HG03439 (cell line): ENCODE measurements at regions not wholly inside any gene's neighbourhood (a gene's known extent, or its start where the extent isn't known, plus 50 kb on each side); places are given as distances from the start of the nearest gene placed in this dataset.
"Not testable (repeated sequence)": the region's sequence is repeated elsewhere in the genome, so short reads cannot be mapped to it uniquely, and the experiment has no call there.

Source experiments
- ATAC-seq: cut with Tn5 transposase; IDR thresholded peaks from one replicate; pipeline ENCODE4 v1.9.1; 2021; ENCODE audit warnings: mild to moderate bottlenecking, moderate library complexity; ENCODE audit not compliant: unreplicated experiment

DNA sequence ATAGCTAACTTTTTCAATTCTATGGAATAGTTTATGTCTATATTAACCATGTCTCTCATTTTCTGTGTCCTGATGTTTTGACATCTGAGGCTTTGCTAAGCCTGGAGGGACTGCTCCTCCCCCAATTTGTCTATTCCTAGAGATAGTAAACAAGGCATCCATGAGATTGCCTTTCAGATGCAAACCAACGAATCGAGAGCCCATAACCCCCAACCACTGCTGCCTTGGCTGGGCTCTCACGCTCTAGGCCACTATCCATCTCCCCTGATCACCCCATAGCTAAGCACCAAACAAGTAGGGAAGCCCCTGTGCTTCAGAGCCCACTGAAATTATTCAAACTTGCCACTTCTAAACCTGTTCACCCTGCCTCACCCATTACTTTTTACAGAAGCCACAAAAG is 437.7 kb downstream of the SETD4 start:
- no peak for ATAC-seq

DNA sequence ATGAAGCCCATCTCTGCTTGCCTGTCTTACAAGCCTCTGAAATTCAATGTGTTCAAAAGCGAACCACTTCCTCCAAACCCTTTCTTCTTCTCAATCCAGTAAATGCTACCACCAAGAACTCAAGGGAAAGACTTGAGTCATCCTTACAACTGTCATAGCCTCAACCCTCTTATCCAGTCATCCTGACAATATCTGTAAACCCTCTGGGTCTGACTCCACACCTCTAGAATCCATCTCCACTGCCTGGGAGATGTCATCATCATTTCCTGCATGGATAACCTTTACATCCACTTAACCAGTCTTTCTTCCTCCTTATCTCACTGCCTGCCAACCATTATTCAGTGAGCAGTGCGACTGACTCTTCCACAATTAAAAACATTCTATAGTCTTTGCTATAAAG is 441.1 kb downstream of the SETD4 start:
- no peak for ATAC-seq

DNA sequence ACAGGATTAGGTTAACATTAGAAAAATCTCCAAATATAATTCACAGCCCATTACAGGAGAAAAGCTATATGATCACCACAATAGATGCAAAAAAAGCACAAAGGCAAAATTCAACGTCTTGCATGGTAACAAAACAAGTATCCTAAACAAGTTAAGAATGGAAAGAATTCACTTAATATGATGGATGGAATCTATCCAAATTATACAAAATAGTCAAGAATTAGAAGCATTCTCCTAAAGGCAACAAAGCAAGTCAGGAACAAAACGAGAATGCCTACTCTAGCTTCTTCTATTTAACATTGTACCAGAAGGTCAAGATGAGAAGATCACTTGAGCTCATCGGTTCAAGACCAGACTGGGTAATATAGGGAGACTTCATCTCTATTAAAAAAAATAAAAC is 442.8 kb downstream of the SETD4 start:
- no peak for ATAC-seq

DNA sequence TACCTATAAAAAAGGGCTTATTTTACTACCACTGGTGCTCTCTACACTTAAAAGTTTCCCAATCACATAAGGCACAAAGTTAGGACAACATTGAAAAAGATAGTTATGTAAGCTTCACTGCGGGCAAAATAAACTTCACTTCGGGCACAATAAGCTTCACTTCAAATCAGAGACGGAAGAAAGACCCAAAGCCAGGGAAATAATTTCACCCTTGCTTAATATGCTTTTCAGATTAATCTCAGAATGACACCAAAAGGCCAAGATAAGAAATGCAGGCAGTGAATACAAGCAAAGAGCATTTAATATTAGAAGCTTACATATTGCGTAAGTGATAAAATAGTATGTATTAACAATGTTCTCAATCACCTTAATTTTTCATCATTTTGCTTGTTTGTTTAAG is 444.2 kb downstream of the SETD4 start:
- ATAC-seq = no peak

DNA sequence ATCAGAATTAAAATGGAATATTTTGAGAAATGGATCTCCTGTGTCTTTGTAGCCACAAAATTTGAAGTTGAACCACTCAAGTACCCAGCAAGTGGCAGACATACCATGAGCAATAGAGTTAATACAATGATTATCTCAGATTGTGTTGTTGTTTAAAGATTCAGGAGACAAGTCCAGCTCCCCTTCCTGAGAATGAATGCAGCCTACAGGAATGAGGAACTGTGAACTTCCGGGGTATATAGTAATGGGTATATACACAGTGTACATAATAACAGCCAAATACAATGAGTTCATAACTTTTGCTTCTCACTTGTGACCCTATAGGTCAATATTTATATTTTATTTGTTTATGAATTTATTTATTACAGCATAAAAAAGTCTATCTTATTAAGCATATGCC is 445.0 kb downstream of the SETD4 start:
- ATAC-seq = no peak

DNA sequence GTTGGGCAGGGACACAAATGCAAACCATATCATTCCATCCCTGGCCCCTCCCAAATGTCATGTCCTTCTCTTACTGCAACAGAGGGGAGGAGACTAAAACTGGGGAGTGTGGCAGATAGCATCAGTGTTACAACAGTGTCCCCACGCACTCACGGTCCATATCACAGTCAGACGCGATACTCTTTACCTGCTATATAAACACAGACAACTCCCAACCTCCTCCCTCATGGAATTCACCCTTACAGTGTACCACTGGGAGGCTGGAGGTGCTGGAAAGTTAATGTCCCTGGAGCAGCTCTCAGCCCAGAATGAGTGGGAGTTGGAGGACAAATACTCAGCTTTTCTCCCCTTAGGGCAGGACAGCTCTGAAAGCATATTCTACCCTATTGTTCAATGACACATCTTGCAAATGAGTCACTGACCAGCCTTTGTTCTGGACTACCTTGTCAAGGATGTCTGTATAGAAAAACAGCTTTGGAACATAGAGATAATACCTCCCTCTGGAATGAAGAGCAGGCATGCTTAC is 445.9 kb downstream of the SETD4 start:
- no peak for ATAC-seq

DNA sequence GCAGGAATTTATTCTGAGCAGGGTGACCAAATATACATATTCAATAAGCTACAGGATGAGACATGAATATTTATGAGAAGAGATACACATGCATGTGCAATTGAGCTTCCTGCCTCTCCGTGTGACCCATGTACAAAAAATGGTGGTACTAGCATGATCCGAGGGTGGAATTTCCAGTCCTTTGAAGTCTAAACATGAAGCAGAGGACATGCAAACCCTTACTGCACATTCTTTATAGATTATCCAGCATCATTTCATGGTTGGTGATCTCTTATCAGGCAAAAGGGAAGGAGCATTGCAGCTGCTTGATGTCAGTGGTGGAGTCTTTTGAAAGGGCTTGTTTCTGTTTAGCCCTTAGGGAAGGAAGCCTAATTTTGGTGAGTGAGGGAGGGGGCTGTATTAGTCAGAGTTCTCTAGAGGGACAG is 448.6 kb downstream of the SETD4 start:
- ATAC-seq = no peak

DNA sequence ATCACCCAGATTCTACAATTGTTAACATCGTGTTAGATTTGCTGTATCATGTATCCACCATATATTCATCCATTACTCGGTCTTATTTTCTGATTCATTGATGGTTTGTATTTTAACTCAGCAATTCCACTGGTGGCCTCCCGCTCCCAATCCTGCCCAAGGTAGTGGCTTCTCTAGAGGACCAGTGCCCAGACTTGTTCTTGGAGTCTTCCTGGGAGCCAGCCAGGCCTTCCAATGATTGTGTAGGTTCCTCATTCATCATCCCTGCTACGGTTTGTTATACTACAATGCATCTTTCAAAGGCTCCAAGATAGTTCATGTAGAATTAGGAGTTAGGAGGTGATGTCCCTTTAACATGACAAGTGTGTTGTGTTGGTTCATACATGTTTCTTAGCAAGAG is 451.1 kb downstream of the SETD4 start:
- no peak for ATAC-seq

DNA sequence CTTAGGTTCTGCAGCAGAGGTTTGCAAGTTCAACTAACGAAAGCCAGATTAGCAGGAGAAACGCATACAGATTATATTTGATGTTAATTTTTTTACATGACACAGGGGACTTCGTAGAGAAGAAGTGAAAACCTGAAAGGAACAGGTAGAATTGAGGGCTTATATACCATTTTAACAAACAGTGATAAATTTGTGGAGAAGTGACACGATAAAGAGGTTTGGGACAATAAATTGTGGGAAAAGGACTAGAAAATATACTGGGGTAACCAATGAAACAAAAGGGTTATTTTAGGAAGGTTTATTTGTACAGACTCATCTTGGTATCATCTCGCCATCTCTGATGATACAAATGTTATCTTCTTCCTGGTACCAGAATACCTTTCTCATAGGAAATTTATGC is 452.9 kb downstream of the SETD4 start:
- no peak for ATAC-seq

DNA sequence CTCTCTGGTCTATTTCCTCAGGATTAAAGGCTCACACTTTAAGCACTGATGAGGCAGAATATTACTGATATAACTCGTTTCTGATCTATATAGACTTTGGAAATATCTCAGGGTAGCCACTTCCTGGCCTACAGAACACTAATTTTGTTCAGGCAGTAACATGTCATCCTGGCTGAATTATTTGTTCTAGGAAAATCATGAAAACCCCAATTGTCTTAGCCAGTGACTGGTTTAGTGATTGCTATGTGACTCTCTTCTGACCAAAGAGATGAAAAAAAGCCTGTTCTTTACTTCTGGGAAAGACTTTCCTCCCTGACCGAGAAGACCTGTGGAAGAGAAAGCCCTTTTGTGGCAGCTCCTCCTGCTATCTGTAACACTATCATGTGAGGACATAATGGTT is 453.7 kb downstream of the SETD4 start:
- ATAC-seq = no peak

DNA sequence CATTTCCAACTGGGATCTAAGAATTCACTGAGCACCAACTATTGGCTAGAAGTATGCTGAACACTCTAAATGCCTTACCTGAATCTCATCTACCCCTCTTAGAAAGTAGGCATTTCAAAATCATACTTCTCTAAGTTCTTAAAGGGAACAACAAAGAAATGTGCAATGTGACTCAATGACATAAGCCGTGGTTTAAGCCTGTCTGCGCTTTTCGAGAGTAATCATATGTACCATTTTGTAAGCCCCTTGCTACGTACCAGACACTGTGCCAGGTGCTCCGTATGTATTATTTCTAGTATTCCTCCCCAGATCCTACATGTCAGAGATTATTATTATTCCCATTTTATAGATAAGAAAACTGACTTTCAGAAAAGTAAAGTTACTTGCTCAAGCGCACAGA is 454.2 kb downstream of the SETD4 start:
- no peak for ATAC-seq

DNA sequence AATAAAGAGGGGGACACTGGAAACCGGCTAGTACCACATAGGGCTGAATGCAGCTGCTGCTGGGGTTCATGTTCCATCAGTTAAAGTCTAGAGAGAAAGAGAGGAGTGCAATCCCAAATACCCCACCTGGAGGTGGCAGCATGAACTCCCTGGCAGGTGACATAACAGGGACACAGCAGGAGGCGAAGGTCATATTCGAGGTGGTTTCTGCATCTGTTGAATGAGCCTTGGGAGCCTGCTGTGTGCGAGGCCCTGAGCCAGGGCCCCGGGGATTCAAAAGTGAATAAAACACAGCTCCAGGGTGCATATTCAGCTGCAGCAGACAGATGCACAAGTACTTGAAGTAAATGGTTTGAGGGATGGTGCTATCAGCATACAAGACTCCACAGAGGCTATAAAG is 456.8 kb downstream of the SETD4 start:
- ATAC-seq = no peak

DNA sequence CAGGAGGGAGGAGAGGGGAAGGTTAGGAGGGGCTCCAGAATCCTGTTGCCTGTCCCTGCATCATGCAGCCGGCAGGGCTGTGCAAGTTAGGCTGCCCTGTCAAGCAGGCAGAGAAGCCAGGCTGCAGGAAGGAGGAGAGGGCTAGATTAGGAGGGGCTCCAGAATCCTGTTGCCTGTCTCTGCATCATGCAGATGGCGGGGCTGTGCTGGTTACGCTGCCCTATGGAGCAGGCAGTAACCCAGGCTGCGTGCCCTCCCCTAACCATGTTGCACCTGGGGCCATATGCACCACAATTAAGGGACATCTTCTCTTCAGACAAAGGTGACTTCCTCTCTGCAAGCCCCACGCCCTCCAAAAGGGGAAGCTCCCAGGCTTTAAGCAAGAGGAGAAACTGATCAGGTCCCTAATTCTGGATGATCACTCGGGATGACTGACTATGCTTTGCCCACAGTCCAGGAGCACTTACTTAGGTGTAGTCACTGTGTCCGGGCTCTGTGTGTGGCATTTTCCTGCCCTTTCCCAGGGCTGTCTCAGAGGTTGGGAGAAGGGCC is 457.4 kb downstream of the SETD4 start:
- no peak for ATAC-seq

DNA sequence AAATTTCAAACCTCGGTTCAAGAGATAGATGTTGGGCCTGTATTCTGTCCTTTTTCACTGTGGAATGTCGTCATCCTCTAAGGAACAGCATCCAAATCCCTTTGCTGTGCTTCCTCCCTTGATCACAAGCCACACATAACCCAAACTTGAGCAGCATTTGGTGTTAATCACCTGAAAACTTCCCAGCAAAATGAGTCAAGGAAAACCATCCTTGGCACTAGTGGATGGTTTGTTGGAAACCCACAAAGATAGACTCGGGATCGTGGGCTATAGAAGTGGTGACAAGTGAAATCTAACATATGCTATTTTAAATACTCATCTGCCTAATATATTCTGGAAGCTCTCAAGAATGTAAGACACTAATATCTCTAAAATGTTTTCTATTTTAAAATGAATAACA is 459.1 kb downstream of the SETD4 start:
- ATAC-seq = no peak

DNA sequence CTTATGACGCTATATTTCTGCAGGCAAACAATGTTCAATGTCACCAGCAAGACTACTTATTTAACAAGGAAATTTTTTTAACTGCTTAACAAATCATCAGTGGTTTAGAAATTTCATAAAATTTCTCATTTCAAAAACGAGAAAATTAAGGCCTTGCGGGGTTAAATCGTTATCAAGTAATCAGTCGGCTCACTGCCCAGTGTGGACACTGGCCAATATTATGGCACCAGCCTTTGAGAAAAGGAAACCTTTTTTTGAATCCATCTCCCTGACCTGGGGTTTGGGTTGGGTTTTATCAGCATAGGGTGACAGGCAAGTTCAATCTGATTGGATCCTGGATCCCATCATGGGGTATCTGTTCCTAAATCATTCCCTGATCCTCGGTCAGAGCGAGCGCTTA is 461.2 kb downstream of the SETD4 start:
- ATAC-seq = no peak

DNA sequence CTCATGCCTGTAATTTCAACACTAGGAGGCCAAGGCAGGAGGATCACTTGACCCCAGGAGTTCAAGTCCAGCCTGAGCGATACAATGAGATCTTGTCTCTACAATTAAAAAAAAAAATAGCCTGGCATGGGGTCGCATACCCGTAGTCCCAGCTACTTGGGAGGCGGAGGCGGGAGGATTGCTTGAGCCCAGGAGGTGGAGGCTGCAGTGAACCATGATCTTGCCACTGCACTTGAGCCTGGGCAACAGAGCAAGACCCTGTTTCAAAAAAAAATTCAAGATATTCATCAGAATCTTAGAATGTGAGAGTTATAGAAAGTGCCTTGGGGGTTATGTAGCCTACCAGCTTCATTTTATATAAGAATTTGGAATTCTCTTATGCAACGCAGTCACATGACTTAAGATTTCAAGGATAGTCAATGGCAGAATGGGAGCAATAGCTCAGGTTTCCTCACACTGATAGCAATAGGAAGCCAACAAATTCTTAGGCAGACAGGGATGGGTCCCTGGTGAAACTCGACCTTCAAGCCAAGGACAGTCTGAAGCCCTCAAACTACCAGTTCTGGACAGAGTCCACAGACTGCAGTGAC is 462.5 kb downstream of the SETD4 start:
- no peak for ATAC-seq

DNA sequence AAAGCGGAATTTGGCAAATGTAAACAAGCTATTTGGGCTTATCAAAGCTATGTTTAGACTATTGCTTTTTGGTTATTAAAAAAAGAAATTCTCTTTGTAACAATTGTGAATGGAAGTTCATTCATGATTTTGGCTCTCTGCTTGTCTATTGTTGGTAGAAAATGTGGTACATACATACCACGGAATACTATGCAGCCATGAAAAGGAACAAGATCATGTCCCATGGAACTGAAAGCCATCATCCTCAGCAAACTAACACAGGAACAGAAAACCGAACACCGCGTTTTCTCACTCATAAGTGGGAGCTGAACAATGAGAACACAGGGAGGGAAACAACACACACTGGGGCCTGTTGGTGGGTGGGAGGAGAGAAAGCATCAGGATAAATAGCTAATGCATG is 465.4 kb downstream of the SETD4 start:
- no peak for ATAC-seq

DNA sequence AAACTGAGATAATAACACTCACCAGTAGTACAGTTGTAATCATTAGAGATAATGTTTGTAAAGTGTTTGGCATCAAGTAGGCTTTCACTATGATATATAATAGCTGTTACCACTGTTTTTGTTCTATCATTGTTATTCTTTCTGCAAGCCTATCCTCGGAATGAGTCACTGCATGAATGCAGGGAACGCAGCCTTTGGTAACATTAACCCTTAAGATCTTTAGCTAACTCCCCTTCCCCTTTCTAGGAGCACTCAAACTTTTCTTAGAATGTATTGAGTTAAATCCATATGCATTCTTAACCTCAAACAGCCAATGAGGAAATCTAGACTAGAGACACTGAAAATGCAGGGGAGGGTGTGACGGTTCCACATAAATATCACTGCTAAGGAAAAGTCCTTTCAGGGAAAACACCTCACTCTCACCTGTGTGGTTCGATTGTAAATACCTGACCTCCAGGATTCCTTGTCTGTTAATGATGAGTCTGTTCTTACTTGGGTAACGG is 467.3 kb downstream of the SETD4 start:
- ATAC-seq = no peak

DNA sequence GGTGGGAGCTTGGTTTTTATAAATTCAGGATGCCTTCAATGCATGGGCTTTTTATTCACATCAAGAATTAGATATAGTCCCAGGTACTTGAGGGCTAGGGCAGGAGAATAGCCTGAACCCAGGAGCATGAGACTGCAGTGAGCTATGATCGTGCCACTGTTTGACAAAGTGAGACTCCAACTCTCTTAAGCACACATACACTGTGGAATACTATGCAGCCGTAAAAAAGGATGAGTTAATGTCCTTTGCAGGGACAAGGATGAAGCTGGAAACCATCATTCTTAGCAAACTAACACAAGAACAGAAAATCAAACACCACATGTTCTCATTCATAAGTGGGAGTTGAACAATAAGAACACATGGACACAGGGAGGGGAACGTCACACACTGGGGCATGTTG is 470.0 kb downstream of the SETD4 start:
- not testable (repeated sequence) for ATAC-seq

DNA sequence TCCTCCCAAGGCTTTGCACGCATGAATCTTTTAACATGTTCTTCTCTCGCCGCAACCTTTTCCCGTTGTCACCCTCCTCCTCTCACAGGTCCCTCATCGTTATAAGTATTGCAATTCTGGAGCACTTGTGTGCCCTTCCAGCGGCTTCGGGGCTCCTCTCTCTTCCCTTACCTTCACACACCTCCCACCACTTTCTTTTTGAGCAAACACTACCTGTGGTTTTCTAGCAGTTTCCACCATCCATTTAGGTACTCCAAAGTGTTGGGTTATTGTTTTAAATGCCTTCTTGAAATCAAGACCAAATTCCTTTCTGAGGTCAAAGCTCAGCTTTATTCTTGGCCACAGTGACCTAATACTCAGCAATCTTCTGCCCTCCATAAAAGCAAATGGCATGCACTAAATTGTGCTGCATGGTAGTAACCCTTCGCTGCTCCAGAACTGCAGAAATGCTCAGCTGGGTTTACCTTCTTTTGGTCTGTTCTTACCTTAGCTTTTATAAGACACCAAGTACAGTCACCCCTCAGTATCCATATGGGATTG is 472.4 kb downstream of the SETD4 start:
- ATAC-seq = no peak

DNA sequence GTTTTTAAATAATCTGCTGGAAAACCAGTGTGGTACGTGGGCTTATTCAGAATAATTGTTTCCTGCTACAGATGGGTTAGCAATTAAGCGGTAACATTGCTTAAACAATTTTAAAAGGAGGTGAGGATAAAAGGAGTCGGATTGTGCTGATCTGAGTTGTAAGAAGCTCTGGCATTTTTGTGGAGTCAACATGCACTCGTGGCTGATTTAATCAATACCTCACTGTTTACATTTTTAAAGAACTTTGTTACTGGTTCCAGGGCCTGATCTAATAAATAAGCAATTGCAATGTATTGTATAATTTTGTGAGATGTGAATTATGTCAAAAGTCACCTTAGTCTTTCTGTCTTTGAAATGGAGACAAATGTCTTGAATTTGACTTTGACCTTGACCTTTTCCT is 474.0 kb downstream of the SETD4 start:
- ATAC-seq = no peak

DNA sequence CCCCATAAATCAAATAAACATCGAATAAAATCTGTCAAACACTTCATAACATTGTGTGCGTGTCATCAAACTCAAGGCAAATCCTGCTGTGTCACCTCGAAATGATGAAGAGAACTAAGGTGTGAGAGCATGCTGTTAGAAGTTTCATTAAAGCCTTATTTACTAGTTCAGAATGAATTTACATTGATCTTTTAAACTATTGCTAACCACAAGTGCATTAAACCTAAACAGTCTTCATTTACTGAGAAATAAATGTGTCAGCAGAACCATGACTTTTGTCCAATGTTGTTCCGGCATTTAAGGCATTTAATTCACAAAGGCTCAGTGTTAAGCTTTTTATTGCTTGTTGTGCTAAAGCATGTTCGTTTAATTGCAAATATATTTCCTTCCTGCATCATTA is 474.4 kb downstream of the SETD4 start:
- ATAC-seq = no peak

DNA sequence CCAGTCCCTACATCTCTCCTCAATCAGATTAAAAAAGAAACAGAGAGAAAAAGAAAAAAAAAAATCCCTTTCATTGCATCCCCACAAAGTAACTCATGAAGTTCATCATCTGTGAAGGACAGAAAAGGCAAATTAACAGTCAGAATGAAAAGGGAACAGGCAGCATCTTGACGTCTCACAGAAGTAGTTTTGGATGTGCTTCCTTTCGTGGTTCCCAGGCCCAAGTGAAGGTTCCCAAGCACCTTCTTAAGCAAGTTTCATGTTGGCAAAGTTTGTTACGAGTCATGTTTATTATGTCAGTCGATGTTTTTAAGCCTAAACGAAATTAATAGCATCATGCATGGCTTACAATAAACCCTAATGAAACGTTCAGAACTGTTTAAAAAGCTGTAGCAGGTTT is 475.2 kb downstream of the SETD4 start:
- no peak for ATAC-seq
